ENCODE measurements at regions not wholly inside any gene's neighbourhood (a gene's known extent, or its start where the extent isn't known, plus 50 kb on each side); places are given as distances from the start of the nearest gene placed in this dataset.

- Histone ChIP-seq H4K20me1 (ENCODE audit: insufficient read depth, low read length) (no peaks in the 10 kb centered on the region), H3K4me1 (ENCODE audit: low read length) (no peaks in the 10 kb centered on the region), H2AFZ (ENCODE audit: low read length) (no peak overlapping the region), H3K9me2 (replicated peaks; ENCODE audit: insufficient read depth, low read length) (no peaks in the 10 kb centered on the region), H3K27me3 (replicated peaks; ENCODE audit: insufficient read depth, low read length) (no peaks in the 10 kb centered on the region), H3K4me2 (ENCODE audit: low read depth, low read length) (no peak overlapping the region), H3K36me3 (replicated peaks; ENCODE audit: insufficient read depth, low read length) (no peaks in the 10 kb centered on the region), H3K79me2 (ENCODE audit: low read length) (no peaks in the 10 kb centered on the region), H3K9me3 (replicated peaks; ENCODE audit: insufficient read depth, low read length) (no peaks in the 10 kb centered on the region), H3K4me3 (ENCODE audit: low read length) (no peak overlapping the region), H3F3A (ENCODE audit: insufficient read depth, low read length) (no peaks in the 10 kb centered on the region), H3K9ac (ENCODE audit: low read length) (no peak overlapping the region), H3K27ac (ENCODE audit: low read length) (no peak overlapping the region)
- no peak for TF ChIP-seq CTCF (IDR thresholded peaks at IDR 0.05; ENCODE audit: low read length)
- no peak for TF ChIP-seq EZH2phosphoT487 (IDR thresholded peaks at IDR 0.05; ENCODE audit: low read length)
- no peak for TF ChIP-seq EZH2 (optimal IDR thresholded peaks at IDR 0.05; ENCODE audit: low read depth, low read length)
- no peak for DNase-seq
Observed at GRCh38 chr16:77662246-77662645, 60.1 kb upstream of the NUDT7 start.

GRCh38 chr16:77663711-77664110 is 58.6 kb upstream of the NUDT7 start:
- no peaks in the 10 kb centered on the region for H3K9me3 ChIP-seq (replicated peaks; ENCODE audit: insufficient read depth, low read length)
- no peaks in the 10 kb centered on the region for H3K4me1 ChIP-seq (ENCODE audit: low read length)
- H3K27ac ChIP-seq (ENCODE audit: low read length): no peak overlapping the region
- H3K4me3 ChIP-seq (ENCODE audit: low read length): no peak overlapping the region
- H4K20me1 ChIP-seq (ENCODE audit: insufficient read depth, low read length): no peaks in the 10 kb centered on the region
- no peaks in the 10 kb centered on the region for H3K27me3 ChIP-seq (replicated peaks; ENCODE audit: insufficient read depth, low read length)
- no peaks in the 10 kb centered on the region for H3K79me2 ChIP-seq (ENCODE audit: low read length)
- no peak for TF ChIP-seq EZH2 (optimal IDR thresholded peaks at IDR 0.05; ENCODE audit: low read depth, low read length)
- TF ChIP-seq CTCF (IDR thresholded peaks at IDR 0.05; ENCODE audit: low read length): no peak
- no peak for TF ChIP-seq EZH2phosphoT487 (IDR thresholded peaks at IDR 0.05; ENCODE audit: low read length)
- H2AFZ ChIP-seq (ENCODE audit: low read length): no peak overlapping the region
- no peaks in the 10 kb centered on the region for H3F3A ChIP-seq (ENCODE audit: insufficient read depth, low read length)
- H3K4me2 ChIP-seq (ENCODE audit: low read depth, low read length): no peak overlapping the region
- H3K9ac ChIP-seq (ENCODE audit: low read length): no peak overlapping the region
- DNase-seq: no peak
- H3K9me2 ChIP-seq (replicated peaks; ENCODE audit: insufficient read depth, low read length): no peaks in the 10 kb centered on the region
- no peaks in the 10 kb centered on the region for H3K36me3 ChIP-seq (replicated peaks; ENCODE audit: insufficient read depth, low read length)

GRCh38 chr16:77666771-77667170 is 55.5 kb upstream of the NUDT7 start:
- no peak overlapping the region for H3K4me2 ChIP-seq (ENCODE audit: low read depth, low read length)
- H3K9me3 ChIP-seq (replicated peaks; ENCODE audit: insufficient read depth, low read length): no peaks in the 10 kb centered on the region
- H3K36me3 ChIP-seq (replicated peaks; ENCODE audit: insufficient read depth, low read length): no peaks in the 10 kb centered on the region
- no peaks in the 10 kb centered on the region for H4K20me1 ChIP-seq (ENCODE audit: insufficient read depth, low read length)
- no peak overlapping the region for H3K9ac ChIP-seq (ENCODE audit: low read length)
- no peak for TF ChIP-seq EZH2phosphoT487 (IDR thresholded peaks at IDR 0.05; ENCODE audit: low read length)
- no peak for TF ChIP-seq EZH2 (optimal IDR thresholded peaks at IDR 0.05; ENCODE audit: low read depth, low read length)
- no peak for TF ChIP-seq CTCF (IDR thresholded peaks at IDR 0.05; ENCODE audit: low read length)
- no peak overlapping the region for H2AFZ ChIP-seq (ENCODE audit: low read length)
- H3K79me2 ChIP-seq (ENCODE audit: low read length): no peaks in the 10 kb centered on the region
- no peaks in the 10 kb centered on the region for H3K9me2 ChIP-seq (replicated peaks; ENCODE audit: insufficient read depth, low read length)
- no peaks in the 10 kb centered on the region for H3K27me3 ChIP-seq (replicated peaks; ENCODE audit: insufficient read depth, low read length)
- no peak overlapping the region for H3K27ac ChIP-seq (ENCODE audit: low read length)
- DNase-seq: no peak
- no peaks in the 10 kb centered on the region for H3F3A ChIP-seq (ENCODE audit: insufficient read depth, low read length)
- H3K4me1 ChIP-seq (ENCODE audit: low read length): no peaks in the 10 kb centered on the region
- H3K4me3 ChIP-seq (ENCODE audit: low read length): no peak overlapping the region
